ENCODE measurements at regions not wholly inside any gene's neighbourhood (a gene's known extent, or its start where the extent isn't known, plus 50 kb on each side); places are given as distances from the start of the nearest gene placed in this dataset.
A peak's percentile ranks its signal among the peaks of the same experiment; 100 is the strongest.

DNA sequence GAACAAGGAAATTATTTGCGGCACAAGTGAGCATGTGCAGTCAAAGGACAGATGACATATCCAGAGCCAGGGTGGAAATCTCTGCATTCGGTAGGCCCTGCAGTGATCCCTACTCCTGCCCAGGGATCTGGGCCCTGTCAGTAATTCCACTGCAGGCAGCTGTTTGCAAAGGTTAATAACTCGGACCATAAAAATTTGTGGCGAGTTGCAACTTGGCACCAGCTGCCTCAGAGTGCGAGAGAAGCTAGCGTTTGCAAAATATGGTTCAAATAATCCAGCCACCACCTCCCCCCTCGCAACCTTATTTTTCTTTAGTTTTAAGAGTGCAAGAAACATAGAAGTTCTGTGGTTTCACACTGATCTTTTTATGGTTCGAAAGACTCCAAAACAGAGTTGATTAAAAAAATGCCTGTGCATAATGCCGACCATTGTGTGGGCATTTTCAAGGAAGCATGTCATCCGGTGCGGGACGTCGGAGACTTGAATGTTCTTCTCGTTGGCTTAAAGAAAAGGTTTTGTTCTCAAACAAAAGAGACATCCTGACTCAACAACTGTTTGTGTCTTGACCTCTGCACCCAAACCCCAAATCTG lies 224.5 kb downstream of the BCL11B start:
- DNase-seq (ENCODE audit: low spot score) = no peak

DNA sequence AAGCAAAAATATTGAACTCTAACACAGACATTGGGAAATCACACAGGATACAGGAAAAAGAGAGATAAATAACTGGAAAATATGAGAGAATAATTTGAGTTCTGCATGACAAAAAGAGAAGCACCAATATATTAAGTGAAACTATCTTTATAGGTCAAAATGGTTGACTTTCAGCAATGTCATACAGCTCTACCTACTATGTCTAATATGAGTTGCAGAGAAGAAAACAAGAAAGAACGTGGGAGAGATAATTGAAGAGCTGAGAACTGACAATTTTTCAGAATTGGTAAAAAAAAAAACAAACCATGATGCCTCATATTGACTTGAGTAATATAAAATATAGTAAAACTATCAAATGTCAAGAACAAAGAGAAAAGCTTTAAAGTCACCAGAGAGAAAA lies 221.7 kb downstream of the BCL11B start:
- DNase-seq (ENCODE audit: low spot score) = no peak

DNA sequence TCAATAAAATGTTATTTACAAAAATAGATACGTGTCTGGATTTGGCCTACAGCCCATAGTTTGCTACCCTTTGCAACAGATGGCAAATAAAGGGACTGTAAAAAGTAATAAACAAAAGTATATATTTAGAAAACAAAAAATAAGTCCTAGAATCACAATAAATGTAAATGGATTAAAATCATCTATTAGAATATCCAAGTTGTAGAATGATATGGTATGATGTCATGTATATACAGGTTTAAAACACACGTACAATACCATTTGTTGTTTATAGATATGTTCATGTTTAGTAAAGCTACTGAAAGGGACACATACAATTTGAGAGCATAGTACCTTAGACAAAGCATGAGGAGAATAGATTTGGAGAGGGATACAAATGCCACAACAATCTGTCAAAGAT lies 219.5 kb downstream of the BCL11B start:
- no peak for DNase-seq (ENCODE audit: low spot score)

DNA sequence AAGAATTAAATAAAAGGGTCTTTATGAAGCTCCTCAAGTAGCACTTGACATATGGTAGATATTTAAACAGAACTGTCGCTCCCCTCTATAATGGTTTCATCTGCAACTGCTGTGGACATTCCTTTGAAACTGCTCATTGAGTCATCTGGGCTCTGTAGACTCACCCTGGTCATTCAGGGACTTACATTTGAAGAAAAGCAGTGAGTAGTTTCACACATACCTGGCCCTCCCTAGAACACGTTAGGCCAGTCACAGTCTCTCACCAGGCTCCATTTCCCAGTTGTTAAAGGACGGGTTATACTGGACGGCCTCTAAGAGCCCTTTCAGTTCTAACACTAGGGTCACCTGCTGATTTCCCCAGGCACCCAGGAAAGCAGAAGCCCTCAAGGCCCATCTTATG lies 217.0 kb downstream of the BCL11B start:
- no peak for DNase-seq (ENCODE audit: low spot score)

DNA sequence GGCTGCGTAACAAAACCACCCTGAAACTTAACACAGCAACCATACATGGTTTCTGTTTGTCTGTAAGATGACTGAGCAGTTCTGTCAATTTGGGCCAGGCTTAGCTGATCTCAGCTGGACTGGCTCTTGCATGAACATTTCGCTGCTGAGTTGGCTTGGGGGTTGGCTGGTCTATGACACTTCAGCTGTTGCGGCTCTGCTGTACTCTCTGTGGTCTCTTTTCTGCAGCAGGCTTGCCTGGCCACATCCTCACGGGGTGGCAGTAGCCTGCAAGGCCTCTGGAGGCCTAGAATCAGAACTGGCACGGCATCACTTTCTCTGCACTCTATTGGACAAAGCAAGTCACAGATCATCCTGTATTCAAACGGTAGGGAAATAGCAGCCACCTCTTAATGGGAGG lies 216.2 kb downstream of the BCL11B start:
- no peak for DNase-seq (ENCODE audit: low spot score)

DNA sequence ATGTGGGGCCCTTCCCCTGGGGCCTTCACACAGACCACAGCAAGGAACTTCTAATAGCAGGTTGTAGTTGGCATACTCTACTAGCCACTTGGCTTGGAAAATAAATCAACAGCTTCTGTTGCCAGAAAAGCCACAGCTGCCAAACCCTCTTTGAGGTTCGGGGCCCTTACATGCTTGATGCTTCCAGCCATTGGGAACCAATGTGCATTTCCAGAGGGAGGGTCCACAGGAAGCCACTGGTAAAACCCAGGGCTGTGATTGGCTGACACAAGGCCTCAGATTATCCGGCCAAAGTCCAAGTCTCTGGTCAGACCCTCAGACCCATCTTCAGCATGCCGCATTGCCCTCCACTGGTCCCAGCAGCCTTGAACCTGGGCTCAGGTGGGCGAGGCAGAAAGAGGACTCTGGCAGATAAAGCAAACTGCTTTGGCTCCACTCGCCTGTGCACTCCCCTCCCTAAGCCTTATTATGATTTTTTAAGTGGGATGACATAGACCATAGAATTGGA lies 214.4 kb downstream of the BCL11B start:
- no peak for DNase-seq (ENCODE audit: low spot score)

DNA sequence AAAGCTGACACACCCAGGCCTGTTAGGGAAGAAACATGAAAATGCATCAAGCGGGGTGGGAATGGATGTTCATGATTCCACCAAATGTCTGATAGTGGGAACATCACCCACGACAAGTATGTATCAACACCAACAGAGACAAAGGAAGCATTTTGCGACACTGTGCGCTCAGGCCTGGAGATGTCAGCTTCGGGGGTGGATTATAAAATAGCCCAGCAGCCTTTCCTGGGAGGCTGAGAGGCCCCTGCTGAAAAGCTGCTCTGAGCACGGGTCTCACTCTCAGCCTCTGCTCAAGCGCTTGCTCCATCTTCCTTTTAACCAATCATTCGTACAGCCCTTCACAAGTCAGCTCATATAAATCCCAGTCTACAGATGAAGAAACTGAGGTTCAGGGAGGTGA lies 213.5 kb downstream of the BCL11B start:
- no peak for DNase-seq (ENCODE audit: low spot score)

DNA sequence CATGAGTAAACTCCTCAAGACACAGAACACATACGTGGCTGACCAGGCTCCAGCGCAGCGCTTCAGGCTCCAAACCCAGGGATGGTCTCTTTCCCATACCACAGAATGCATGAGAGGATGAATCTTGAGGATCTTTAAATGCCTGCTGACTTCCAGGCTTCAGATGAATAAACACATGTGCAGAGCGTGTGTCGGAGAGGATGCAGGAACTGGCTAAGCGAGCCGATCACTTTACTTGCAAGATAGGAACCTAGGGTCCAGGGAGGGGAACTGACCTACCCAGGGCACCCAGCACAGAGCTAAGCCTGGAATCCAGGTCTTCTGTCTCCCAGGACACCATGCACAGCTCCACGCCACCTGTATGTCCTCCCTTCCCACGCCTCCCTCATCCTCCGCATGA lies 209.8 kb downstream of the BCL11B start:
- no peak for DNase-seq (ENCODE audit: low spot score)

DNA sequence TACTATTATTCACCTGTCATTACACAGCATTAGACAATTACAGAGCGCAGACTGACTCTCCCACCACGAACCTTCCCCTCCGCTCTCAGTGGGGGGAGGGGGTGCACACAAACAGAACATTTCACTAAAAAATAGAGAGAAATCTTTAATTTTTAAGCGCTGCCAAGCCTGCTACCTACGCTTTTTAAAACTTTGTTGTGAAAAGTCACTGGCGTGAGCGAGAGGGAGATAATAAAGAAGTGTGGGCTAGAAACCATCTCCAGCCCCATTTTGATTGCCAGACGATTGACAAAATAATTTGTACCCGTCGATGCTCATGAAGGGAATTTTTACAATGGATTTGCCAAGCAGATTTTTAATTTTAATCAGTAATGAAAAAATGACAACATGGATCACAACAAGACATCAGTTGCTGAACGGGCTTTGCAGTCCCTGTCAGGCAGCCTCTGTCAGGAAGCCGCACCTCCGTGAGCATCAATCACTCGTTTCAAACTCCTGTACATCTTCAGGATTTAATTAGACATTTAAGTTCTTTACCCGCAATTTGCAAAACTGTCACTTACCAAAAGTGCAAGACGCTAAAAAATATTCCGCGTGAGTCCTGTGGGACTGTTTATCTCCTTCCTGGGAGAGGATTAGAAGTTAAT lies 209.1 kb downstream of the BCL11B start:
- DNase-seq (ENCODE audit: low spot score) = no peak

DNA sequence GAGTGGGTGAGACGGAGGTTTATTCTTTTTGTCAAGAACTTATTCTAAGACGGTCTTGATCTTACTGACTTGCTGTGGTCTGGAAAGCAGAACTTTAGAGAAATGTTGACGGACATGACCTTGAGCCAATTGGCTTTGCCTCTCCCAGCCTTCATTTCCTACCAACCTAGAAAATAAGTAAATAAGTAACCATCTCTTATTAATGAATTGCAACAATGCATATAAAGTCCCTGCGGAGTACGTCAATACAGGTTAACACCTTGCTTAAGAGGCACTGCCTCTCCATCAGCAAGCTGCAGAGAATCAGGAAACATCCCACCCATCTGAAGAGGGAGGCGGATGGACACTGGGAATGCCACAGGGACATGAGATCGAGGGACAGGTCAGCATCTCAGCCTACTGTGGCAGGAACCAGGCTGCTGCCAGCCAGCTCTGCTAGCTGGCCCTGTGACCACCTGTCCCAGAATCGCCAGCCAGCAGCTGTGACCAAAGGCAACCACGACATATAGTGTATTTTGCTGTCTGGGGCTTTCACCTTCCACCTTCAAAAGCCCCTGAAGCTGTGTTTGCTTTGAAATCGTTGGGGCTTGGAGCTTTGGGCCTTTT lies 208.3 kb downstream of the BCL11B start:
- peak; percentile 39 for DNase-seq (ENCODE audit: low spot score)

DNA sequence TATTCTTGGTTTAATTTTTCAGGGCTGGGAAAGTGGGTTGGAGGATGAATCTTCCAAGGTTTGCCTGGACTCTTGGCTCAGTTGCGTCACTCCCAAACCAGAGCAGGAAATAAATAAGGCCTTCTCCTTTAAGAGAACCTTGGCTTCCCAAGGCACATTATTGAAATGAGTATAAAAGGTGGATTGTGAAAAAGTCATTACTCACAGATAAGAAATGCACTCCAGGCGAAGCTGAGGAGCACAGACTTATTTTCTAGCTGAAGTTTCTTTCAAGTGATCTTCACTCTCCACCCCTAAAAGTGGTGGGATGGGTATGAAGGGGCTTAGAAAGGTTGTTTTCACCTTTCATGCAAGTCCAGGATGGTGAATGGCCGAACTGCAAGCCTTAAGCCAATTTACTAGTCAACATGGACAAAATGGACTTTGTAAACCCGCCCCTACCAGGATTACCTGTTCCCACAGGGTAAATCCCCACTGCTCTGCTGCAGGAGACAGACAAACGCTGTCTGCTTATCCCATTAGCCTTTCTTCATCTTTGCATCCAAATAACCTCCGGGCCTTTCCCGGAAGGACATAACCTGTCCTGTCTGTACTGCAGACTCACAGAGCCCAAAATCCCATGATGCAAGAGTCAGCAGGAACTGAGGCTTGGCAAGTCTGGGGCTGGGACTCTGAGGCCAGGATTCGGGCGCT lies 207.6 kb downstream of the BCL11B start:
- DNase-seq (ENCODE audit: low spot score) = no peak

DNA sequence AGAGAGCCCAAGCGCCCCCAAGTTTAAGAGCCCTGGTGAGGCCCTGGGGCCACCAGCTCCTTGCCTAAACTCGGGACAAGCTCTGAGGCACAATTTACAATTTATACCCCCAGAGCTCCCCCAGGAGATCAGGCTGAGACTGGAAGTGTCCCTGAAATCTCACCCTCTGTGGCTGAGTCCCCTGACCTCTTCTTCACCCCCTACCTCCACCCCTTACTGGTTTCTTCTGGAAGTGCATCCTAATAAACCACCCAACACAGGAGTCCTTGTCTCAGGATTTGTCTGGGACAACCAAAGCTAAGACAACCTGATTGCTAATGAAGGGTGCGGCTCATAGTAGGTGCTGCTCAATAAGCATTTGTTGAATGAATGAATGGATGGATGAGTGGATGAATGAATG lies 206.4 kb downstream of the BCL11B start:
- DNase-seq (ENCODE audit: low spot score) = no peak

DNA sequence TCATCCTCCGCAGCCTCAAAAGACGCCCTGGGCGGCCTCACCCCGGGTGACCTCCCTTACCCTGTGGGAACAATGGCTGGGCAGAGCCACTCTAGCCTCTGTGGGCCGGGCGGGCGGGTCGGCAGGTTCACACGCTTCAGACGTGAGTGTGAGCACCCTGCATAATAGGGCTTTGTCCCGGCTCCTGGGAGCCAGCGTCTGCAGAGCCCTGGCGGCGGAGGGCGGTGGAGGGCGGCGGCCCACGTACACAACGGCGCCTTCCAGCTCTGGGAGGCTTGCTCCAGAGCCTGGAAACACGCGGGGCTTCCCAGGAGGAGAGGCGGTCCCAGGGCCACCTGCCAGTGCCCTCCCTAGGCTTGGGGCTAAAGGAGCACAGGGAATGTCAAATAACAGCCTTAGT lies 205.6 kb downstream of the BCL11B start:
- no peak for DNase-seq (ENCODE audit: low spot score)

DNA sequence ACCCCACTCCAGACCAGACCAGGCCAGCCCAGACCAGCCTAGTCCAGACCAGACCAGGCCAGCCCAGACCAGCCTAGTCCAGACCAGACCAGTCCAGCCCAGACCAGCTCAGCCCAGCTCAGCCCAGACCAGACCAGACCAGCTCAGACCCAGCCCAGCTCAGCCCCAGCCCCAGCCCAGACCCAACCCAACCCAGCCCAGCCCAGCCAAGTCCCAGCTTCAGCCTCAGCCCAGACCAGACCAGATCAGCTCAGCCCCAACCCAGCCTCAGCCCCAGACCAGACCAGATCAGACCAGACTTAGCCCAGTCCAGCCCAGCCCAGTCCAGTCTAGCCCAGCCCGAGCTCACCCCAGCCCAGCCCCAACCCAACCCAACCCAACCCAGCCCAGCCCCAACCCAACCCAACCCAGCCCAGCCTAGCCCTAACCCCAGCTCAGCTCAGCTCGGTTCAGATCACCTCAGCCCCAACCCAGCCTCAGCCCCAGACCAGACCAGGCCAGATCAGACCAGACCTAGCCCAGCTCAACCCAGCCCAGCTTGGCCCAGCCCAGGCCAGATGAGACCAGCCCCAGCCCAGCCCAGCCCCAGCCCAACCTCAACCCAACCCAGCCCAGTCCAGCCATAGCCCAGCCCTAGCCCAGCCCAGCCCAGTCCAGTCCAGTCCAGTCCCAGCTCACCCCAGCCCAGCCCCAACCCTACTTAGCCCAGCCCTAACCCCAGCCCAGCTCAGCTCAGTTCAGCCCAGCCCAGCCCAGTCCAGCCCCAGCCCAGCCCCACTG lies 204.7 kb downstream of the BCL11B start:
- DNase-seq (ENCODE audit: low spot score) = no peak

DNA sequence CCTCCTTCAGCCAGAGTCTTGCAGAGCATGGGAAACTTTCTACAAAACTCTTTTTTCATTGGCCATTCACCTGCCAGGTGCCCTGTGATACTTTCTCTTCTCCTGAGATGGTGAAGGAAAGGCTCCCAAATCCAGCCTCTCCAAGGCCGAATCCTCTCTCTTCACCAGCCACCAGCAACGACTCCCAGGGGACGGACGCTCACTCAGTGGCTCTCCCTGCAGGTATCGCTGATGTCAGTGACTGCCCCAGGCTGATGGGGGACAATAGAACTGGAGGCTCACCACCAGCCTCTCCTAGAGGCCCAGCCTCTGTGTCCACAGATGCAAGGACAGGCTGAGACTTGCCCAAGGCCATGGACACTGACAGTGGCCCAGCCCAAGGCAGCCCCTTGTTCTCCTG lies 204.1 kb downstream of the BCL11B start:
- no peak for DNase-seq (ENCODE audit: low spot score)

DNA sequence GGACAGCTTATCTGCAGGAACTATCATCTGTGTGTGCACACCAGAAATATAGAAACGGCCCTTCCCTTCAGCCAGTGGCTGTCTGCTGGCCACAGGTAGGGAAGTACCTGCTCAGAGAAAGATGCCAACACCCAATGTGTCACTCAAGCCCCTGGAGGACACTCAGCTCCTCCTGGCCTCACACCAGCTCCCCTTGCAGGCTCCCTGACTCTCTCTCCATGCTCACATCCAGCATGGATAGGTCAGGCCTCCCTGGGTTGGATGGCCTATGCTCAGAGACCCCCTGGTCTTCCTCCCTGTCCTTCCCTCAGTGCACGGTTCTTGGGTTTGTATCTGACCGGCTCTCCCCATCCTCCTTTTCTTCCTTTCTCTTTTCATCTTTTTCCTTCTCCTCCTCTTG lies 202.1 kb downstream of the BCL11B start:
- DNase-seq (ENCODE audit: low spot score) = no peak

DNA sequence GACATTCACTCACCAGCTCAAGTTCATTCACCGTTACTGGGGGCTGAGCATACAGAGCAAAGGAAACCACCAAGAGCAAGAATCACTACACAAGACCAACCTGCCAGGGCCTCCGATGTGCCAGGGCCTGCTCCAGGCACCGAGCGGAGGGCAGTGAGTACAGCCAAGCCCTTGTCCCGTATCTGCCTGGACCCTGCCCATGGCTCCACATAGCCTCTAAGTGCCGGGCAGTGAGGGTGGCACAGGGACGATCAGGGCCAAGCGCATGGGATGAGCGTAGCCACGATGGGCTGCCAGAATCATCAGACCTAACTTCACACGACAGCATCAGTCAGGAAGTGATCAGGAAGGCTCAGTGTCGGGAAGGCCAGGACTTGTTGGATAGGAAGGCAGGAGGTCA lies 199.6 kb downstream of the BCL11B start:
- no peak for DNase-seq (ENCODE audit: low spot score)

DNA sequence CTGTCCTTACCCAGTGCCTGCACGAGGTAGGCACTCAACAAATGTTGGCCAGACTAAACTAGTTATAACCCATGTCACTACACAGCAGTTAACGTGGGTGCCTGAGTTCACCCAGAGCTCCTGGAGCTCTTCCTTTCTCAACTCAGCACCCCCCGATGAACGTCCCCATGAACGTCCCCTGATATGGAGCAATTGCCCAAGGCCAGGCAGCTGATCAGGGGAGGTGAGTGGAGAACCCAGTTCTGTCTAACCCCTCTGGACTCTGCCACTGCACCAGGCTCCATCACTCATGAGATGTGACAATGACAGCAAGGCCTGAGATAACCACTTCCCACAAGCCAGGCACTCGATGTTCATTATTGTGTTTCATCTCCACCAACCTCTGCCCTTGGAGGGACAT lies 199.0 kb downstream of the BCL11B start:
- DNase-seq (ENCODE audit: low spot score) = no peak

DNA sequence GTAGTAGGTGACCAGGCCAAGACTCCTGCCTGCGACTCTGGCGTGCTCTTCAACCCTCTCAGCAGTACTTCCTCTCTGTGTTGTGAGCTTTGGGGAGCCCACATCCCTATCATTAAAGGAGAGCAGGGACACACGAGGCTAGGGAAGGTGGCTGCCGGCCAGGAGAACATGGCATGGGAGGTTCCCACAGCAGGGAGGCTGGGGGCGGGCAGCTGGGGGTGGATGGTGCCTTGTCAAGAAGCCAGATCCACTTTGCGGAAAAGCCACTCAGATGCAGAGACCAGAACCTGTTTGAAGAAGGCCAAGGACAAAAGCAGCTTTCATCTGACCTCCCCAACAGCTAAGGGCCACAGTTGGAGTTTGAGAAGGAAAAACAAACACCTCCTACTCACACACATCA lies 198.6 kb downstream of the BCL11B start:
- no peak for DNase-seq (ENCODE audit: low spot score)

DNA sequence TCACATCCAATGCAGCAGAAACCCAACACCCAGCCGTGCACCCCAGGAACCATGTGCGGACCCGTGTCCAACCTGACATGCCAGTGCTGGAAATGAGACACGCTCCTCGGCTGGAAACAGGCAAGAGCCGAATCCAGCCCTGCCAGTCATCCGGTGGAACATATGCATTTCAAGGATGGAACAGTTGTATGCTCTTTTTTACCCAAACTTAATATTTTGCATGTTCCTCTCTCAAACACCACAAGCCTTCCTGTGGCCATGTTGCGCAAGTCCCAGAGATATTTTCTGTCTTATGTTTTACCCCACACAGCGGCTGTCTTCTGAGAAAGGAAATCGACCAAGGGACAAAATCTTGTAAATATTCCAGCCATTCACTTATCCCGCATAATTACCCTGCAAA lies 196.9 kb downstream of the BCL11B start:
- no peak for DNase-seq (ENCODE audit: low spot score)

DNA sequence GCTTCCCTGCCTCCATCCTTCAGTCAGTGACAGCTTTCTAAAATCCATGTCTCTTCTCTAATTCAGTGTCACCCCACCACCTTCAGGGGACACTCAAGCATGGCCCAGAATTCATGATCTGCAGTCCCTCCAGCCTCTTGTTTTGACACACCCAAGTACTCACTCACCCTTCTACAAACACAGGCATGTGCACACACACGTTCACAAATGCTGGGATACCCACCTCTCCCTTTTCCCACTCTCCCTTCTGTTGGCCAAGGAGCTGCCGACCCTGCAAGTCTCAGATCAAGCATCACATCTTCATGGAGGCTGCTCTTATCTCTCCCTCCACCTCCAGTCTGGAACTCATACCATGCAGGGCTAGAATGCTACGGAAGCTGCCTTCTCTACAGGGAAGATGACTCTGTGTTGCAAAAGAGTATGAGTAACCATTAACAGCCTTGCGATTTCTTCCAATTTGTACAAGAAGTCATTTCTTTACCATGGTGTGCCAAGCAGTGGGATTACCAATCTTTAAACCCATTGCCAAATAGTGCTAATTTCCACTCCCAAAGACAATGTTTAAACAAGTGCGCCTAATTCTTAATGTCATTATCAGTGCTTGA lies 196.1 kb downstream of the BCL11B start:
- DNase-seq (ENCODE audit: low spot score) = no peak
